Cardiac fibroblast (primary cell): ENCODE measurements at regions not wholly inside any gene's neighbourhood (a gene's known extent, or its start where the extent isn't known, plus 50 kb on each side); places are given as distances from the start of the nearest gene placed in this dataset.

Experiments used
- DNase-seq, 2 donors: peaks; one replicate each; pipeline versions ENCODE4 v3.0.0 to v3.0.0-alpha.2; 2010; ENCODE audit warnings: low read depth in 2 of 2
- H3K4me3 ChIP-seq, 2 donors: replicated peaks in 1 of 2; 1 replicate in 1 of 2; 2 replicates in 1 of 2; pipeline ENCODE4 v1.5.1; 2011; ENCODE audit warnings: low read depth in 2 of 2, low read length in 2 of 2, mild to moderate bottlenecking in 2 of 2, moderate library complexity in 1 of 2
- CTCF ChIP-seq: IDR thresholded peaks from one replicate; pipeline ENCODE4 v1.5.1; 2011; ENCODE audit warnings: low read depth, mild to moderate bottlenecking, low read length, inconsistent platforms

DNA sequence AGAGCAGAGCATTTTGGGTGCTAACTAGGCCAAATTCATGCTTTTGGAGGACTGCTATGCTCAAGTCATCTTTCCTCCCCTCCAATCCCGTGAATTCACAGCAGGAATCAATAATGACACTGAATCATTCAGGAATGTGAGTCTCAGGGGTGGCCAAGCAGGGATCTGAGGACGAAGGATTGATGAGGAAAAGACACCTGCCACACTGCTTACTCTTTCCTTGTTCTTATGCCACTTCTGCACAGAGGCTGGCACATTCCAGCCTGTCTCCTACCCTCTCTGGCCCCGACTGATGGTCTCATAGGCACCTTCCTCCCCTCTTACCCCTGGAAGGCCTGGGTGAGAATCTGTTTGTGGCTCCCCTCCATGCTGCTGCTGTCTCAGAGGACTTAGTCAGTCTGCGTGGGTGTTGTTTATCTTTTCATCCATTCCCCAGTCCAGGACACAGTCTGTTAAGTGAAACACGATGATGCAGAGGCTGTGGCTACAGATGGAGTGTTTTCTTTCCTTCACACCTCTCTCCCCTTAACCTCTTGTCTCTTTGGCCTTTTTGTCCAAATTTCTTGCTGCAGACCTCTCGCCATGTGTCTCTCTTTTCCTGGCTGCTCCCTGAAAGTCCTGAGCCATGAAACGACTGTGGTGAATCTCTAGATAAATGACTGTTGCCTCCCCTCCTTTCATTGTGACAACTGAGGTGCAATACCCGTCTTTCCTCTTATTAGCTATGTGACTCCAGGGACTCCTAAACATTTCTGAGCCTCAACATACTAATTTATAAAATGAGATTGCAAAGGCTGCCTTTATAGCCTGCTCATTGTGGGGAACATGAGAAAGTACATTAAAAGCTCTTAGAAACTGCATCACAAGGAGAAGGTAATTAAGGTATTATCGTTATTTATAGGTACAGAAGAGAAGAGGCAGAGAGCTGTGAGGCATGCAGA, 86.9 kb downstream of the RDH14 start:
- H3K4me3 ChIP-seq = no peak overlapping the region
- TF ChIP-seq CTCF = no peak
- DNase-seq = peak; percentile 67 to 82

DNA sequence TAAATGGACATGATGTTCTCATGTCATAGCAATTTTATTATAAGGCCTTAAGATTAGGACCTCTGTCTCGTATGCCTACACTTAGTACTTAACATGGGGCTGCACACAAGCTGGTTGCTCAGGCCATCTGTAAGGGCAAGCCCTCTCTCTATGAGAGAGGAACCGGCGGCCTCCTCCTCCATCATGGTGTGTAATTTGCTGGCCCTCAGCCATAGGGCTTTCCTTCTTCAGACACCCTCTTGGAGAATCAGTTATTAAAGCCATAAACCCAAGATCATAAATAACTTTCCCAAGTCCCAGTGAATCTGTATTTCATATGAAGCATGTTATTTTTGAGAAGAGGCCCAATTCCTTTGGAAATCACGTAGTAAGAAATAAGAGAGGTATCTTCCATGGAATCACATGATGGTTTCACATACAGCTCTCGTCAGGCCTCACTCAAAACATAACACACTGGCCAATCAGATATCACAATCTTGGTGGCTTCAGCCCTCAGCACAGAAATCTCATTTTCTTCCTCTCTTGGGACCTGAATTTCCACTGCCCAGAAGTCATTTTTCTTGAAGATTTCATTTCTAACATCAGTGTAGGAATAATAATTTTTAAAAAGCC, 92.6 kb downstream of the RDH14 start:
- TF ChIP-seq CTCF = no peak
- no peak overlapping the region for H3K4me3 ChIP-seq
- peak in 1 of 2 donors; percentile 34 for DNase-seq

DNA sequence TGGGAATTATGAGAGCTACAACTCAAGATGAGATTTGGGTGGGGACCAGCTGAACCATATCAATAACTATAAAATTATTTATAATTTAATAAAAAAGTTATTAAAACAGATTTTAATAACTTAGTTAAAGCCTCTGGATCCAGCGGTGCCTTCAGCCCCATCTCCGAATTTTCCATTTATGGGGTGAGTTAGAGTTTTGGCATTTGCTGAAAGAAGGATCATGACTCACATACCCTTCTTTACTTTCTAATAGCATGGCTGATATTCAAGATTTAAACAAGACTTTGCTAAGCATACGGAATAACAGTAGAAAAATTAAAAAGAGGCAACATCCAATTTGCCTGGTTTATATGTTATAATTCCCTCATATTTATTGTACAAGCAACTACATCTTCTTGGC, 94.5 kb downstream of the RDH14 start:
- no peak for TF ChIP-seq CTCF
- no peak for DNase-seq
- H3K4me3 ChIP-seq = no peak overlapping the region

- H3K4me3 ChIP-seq = no peak overlapping the region
- no peak for TF ChIP-seq CTCF
- no peak for DNase-seq
Observed at GRCh38 chr2:18464913-18465312, 95.5 kb downstream of the RDH14 start.

GRCh38 chr2:18456026-18456425, 104.4 kb downstream of the RDH14 start:
- TF ChIP-seq CTCF = no peak
- no peak overlapping the region for H3K4me3 ChIP-seq
- peak; percentile 10 to 40 for DNase-seq

DNA sequence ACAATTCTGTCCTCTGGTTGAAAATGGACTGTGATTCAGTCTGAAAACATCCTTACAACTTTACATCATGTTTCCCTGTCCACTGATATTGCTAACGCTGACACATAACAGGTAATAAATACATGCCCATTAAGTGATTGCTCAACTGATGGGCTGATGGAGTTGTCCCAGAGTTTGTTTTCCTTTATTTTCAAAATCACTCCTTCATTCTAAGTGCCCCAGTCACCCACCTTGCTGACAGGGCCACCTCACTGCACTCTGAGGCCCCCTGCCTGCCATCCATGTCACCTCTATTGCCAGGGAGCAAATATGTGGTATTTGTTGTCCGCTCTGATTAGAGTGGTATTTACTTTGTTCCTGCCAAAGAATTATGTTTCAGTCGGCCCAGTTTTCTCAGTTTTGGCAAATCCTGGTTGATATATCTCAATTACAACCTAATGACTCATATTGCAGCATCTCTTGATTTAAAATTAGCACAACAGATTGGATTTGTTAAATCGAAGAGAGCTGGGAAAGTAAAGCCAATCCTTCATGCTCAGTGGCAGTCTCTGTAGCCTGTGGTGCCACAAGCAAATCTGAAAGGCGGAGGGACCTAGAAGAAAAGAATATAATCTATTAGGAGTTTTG, 105.1 kb downstream of the RDH14 start:
- peak; percentile 70 to 77 for DNase-seq
- peak; percentile 59 for TF ChIP-seq CTCF
- H3K4me3 ChIP-seq = no peak overlapping the region
